Parathyroid adenoma (tissue), 2 donors: ENCODE measurements at regions not wholly inside any gene's neighbourhood (a gene's known extent, or its start where the extent isn't known, plus 50 kb on each side); places are given as distances from the start of the nearest gene placed in this dataset.
A peak's percentile ranks its signal among the peaks of the same experiment; 100 is the strongest.

Experiments used
- H2AFZ ChIP-seq: fragments of 300-600 bp; sonication (generic); one replicate; pipeline ENCODE4 v1.7.0; 2017; ENCODE audit warnings: antibody characterized with exemption, mild to moderate bottlenecking
- H3K27ac ChIP-seq: fragments of 300-600 bp; sonication (generic); one replicate; pipeline ENCODE4 v1.7.0; 2017
- H3K27me3 ChIP-seq: fragments of 300-600 bp; sonication (generic); one replicate; pipeline ENCODE4 v1.7.0; 2017; ENCODE audit warnings: low read length; ENCODE audit not compliant: control insufficient read depth, insufficient read depth
- H3K36me3 ChIP-seq: fragments of 300-600 bp; sonication (generic); one replicate; pipeline ENCODE4 v1.7.0; 2017; ENCODE audit warnings: low read length; ENCODE audit not compliant: control insufficient read depth, insufficient read depth
- H3K4me1 ChIP-seq: fragments of 300-600 bp; sonication (generic); one replicate; pipeline ENCODE4 v1.7.0; 2017; ENCODE audit warnings: control low read depth
- H3K4me2 ChIP-seq: fragments of 300-600 bp; sonication (generic); one replicate; pipeline ENCODE4 v1.7.0; 2017; ENCODE audit warnings: low read length
- H3K4me3 ChIP-seq: fragments of 300-600 bp; sonication (generic); one replicate; pipeline ENCODE4 v1.7.0; 2017; ENCODE audit warnings: low read depth, low read length
- H3K79me2 ChIP-seq: fragments of 300-600 bp; sonication (generic); one replicate; pipeline ENCODE4 v1.7.0; 2017; ENCODE audit warnings: control low read depth
- H3K9ac ChIP-seq: fragments of 300-600 bp; sonication (generic); one replicate; pipeline ENCODE4 v1.7.0; 2017; ENCODE audit warnings: mild to moderate bottlenecking
- H3K9me3 ChIP-seq: fragments of 300-600 bp; sonication (generic); one replicate; pipeline ENCODE4 v1.7.0; 2017; ENCODE audit warnings: low read length; ENCODE audit not compliant: control insufficient read depth
- CTCF ChIP-seq: fragments of 300-600 bp; sonication (generic); IDR thresholded peaks from one replicate; pipeline ENCODE4 v1.7.0; 2017; ENCODE audit warnings: antibody characterized with exemption, mild to moderate bottlenecking
- donor health status: primary hyperparathyroidism.

- peak overlapping the region; percentile 65 for H3K4me2 ChIP-seq
- peak overlapping the region; percentile 46 for H2AFZ ChIP-seq
- peaks cover 15% of the 10 kb centered on the region for H3K4me1 ChIP-seq
- peak overlapping the region; percentile 66 for H3K4me3 ChIP-seq
- no peaks in the 10 kb centered on the region for H3K79me2 ChIP-seq
- peak overlapping the region; percentile 98 for H3K27ac ChIP-seq
- no peaks in the 10 kb centered on the region for H3K27me3 ChIP-seq
- H3K9me3 ChIP-seq, result no peaks in the 10 kb centered on the region
- H3K9ac ChIP-seq, result no peak overlapping the region
- peak; percentile 12 for TF ChIP-seq CTCF
- H3K36me3 ChIP-seq, result no peaks in the 10 kb centered on the region
Observed at GRCh38 chrX:40174001-40174853, 76.5 kb upstream of the BCOR start.

GRCh38 chrX:40173143-40174000 is 75.6 kb upstream of the BCOR start:
- no peak overlapping the region for H3K9ac ChIP-seq
- H3K27ac ChIP-seq, result peak overlapping the region; percentile 98
- no peak for TF ChIP-seq CTCF
- H3K27me3 ChIP-seq, result no peaks in the 10 kb centered on the region
- H2AFZ ChIP-seq, result peak overlapping the region; percentile 46
- H3K4me2 ChIP-seq, result peak overlapping the region; percentile 65
- peaks cover 15% of the 10 kb centered on the region for H3K4me1 ChIP-seq
- peak overlapping the region; percentile 66 for H3K4me3 ChIP-seq
- H3K9me3 ChIP-seq, result no peaks in the 10 kb centered on the region
- no peaks in the 10 kb centered on the region for H3K36me3 ChIP-seq
- peaks cover 2% of the 10 kb centered on the region for H3K79me2 ChIP-seq

GRCh38 chrX:40172401-40173142 is 74.8 kb upstream of the BCOR start:
- Histone ChIP-seq H3K4me3 (peak overlapping the region; percentile 40), H2AFZ (peak overlapping the region; percentile 54), H3K4me1 (peaks cover 15% of the 10 kb centered on the region), H3K9ac (no peak overlapping the region), H3K4me2 (peak overlapping the region; percentile 65), H3K36me3 (no peaks in the 10 kb centered on the region), H3K27ac (peak overlapping the region; percentile 98), H3K27me3 (no peaks in the 10 kb centered on the region), H3K9me3 (no peaks in the 10 kb centered on the region), H3K79me2 (peaks cover 3% of the 10 kb centered on the region)
- TF ChIP-seq CTCF, result no peak

- Histone ChIP-seq H3K9ac (no peak overlapping the region), H3K79me2 (peaks cover 3% of the 10 kb centered on the region), H3K27ac (peak overlapping the region; percentile 98), H3K9me3 (no peaks in the 10 kb centered on the region), H3K4me3 (peak overlapping the region; percentile 40), H3K27me3 (no peaks in the 10 kb centered on the region), H3K4me1 (peaks cover 15% of the 10 kb centered on the region), H3K36me3 (no peaks in the 10 kb centered on the region), H3K4me2 (peak overlapping the region; percentile 65), H2AFZ (peak overlapping the region; percentile 54)
- TF ChIP-seq CTCF, result no peak
Observed at GRCh38 chrX:40171513-40172400, 74.0 kb upstream of the BCOR start.
